ENCODE measurements at regions not wholly inside any gene's neighbourhood (a gene's known extent, or its start where the extent isn't known, plus 50 kb on each side); places are given as distances from the start of the nearest gene placed in this dataset.

GRCh38 chr7:41107938-41108448 lies 594.9 kb downstream of the INHBA start:
- no peaks in the 10 kb centered on the region for H3K4me1 ChIP-seq (ENCODE audit: control insufficient read depth in 3 of 3, insufficient read depth in 2 of 3, low read depth in 1 of 3, low read length in 2 of 3)
- no peak for FAIRE-seq
- H3K27ac ChIP-seq (ENCODE audit: low read depth in 1 of 3, low read length in 2 of 3), result no peak overlapping the region
- no peak overlapping the region for H3K4me3 ChIP-seq (ENCODE audit: low read depth in 1 of 3, low read length in 3 of 3)
- no peak for DNase-seq
- 28 to 57% (median 32%) methylated on average over 6 of the region's 6 CpGs for WGBS, 3 donors
- no peaks in the 10 kb centered on the region for H3K27me3 ChIP-seq (ENCODE audit: control insufficient read depth in 3 of 3, insufficient read depth in 3 of 3, low read length in 3 of 3)
- no peaks in the 10 kb centered on the region for H3K9me3 ChIP-seq (ENCODE audit: control insufficient read depth in 2 of 2, insufficient read depth in 1 of 2, low read depth in 1 of 2, low read length in 1 of 2)
- no peaks in the 10 kb centered on the region for H3K36me3 ChIP-seq (ENCODE audit: control insufficient read depth in 3 of 3, insufficient read depth in 2 of 3, low read depth in 1 of 3, low read length in 3 of 3)

- WGBS, 3 donors, result 65 to 83% (median 65%) methylated on average over 8 of the region's 8 CpGs
- H3K27ac ChIP-seq (ENCODE audit: low read depth in 1 of 3, low read length in 2 of 3), result no peak overlapping the region
- DNase-seq, result no peak
- H3K9me3 ChIP-seq (ENCODE audit: control insufficient read depth in 2 of 2, insufficient read depth in 1 of 2, low read depth in 1 of 2, low read length in 1 of 2), result no peaks in the 10 kb centered on the region
- H3K4me1 ChIP-seq (ENCODE audit: control insufficient read depth in 3 of 3, insufficient read depth in 2 of 3, low read depth in 1 of 3, low read length in 2 of 3), result no peaks in the 10 kb centered on the region
- no peaks in the 10 kb centered on the region for H3K36me3 ChIP-seq (ENCODE audit: control insufficient read depth in 3 of 3, insufficient read depth in 2 of 3, low read depth in 1 of 3, low read length in 3 of 3)
- H3K27me3 ChIP-seq (ENCODE audit: control insufficient read depth in 3 of 3, insufficient read depth in 3 of 3, low read length in 3 of 3), result no peaks in the 10 kb centered on the region
- no peak for FAIRE-seq
- H3K4me3 ChIP-seq (ENCODE audit: low read depth in 1 of 3, low read length in 3 of 3), result no peak overlapping the region
Measured at GRCh38 chr7:41107330-41107937, 595.5 kb downstream of the INHBA start.

DNA sequence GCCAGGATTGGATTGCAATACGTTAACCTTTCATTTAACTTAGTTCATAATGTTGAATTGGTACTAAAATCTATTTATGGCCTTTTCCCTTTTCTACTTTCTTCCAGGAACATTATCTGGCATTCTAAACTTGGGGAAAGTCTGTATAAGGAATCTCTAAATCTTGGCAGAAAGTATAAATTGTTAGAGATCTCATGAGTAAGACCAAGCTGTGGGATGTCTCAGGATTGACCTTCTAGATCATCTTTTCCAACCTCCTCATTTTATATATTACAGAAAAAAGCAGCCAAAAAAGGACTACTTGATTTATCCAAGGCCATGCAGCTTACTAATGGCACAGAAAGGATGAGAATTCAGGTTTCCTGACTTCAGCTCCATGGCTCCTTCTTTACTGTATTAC lies 598.3 kb downstream of the INHBA start:
- no peaks in the 10 kb centered on the region for H3K27me3 ChIP-seq (ENCODE audit: control insufficient read depth in 3 of 3, insufficient read depth in 3 of 3, low read length in 3 of 3)
- no peak for FAIRE-seq
- WGBS, 3 donors, result 53 to 60% (median 54%) methylated on average over 1 of the region's 1 CpG
- no peak for DNase-seq
- no peak overlapping the region for H3K27ac ChIP-seq (ENCODE audit: low read depth in 1 of 3, low read length in 2 of 3)
- no peaks in the 10 kb centered on the region for H3K9me3 ChIP-seq (ENCODE audit: control insufficient read depth in 2 of 2, insufficient read depth in 1 of 2, low read depth in 1 of 2, low read length in 1 of 2)
- no peak overlapping the region for H3K4me3 ChIP-seq (ENCODE audit: low read depth in 1 of 3, low read length in 3 of 3)
- no peaks in the 10 kb centered on the region for H3K36me3 ChIP-seq (ENCODE audit: control insufficient read depth in 3 of 3, insufficient read depth in 2 of 3, low read depth in 1 of 3, low read length in 3 of 3)
- H3K4me1 ChIP-seq (ENCODE audit: control insufficient read depth in 3 of 3, insufficient read depth in 2 of 3, low read depth in 1 of 3, low read length in 2 of 3), result no peaks in the 10 kb centered on the region

- H3K27ac ChIP-seq (ENCODE audit: low read depth in 1 of 3, low read length in 2 of 3), result no peak overlapping the region
- H3K9me3 ChIP-seq (ENCODE audit: control insufficient read depth in 2 of 2, insufficient read depth in 1 of 2, low read depth in 1 of 2, low read length in 1 of 2), result no peaks in the 10 kb centered on the region
- no peaks in the 10 kb centered on the region for H3K27me3 ChIP-seq (ENCODE audit: control insufficient read depth in 3 of 3, insufficient read depth in 3 of 3, low read length in 3 of 3)
- FAIRE-seq (no peak), DNase-seq (no peak)
- H3K4me1 ChIP-seq (ENCODE audit: control insufficient read depth in 3 of 3, insufficient read depth in 2 of 3, low read depth in 1 of 3, low read length in 2 of 3), result no peaks in the 10 kb centered on the region
- no peaks in the 10 kb centered on the region for H3K36me3 ChIP-seq (ENCODE audit: control insufficient read depth in 3 of 3, insufficient read depth in 2 of 3, low read depth in 1 of 3, low read length in 3 of 3)
- H3K4me3 ChIP-seq (ENCODE audit: low read depth in 1 of 3, low read length in 3 of 3), result no peak overlapping the region
Measured at GRCh38 chr7:41103331-41103730, 599.6 kb downstream of the INHBA start.

DNA sequence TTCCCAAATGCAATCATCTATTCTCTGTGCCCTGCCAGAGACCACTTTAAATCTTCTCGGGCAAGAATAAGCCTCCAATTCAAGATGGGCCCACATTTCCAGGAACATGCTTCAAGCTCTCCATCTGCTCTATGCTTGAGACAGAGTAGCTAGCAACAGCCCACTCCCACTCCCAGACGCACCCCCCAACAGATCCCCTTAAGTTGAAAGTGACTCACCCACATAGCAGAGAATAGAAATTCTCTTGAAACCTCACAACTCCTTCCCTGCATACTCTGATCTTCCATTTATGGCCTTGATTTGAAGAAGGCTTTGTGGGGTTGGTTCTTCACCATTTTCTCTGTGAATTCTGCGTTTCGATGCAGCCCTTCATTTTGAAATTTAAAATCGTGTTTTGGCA lies 604.0 kb downstream of the INHBA start:
- Histone ChIP-seq H3K27me3 (ENCODE audit: control insufficient read depth in 3 of 3, insufficient read depth in 3 of 3, low read length in 3 of 3) (no peaks in the 10 kb centered on the region), H3K4me3 (ENCODE audit: low read depth in 1 of 3, low read length in 3 of 3) (no peak overlapping the region), H3K27ac (ENCODE audit: low read depth in 1 of 3, low read length in 2 of 3) (no peak overlapping the region), H3K9me3 (ENCODE audit: control insufficient read depth in 2 of 2, insufficient read depth in 1 of 2, low read depth in 1 of 2, low read length in 1 of 2) (no peaks in the 10 kb centered on the region), H3K4me1 (ENCODE audit: control insufficient read depth in 3 of 3, insufficient read depth in 2 of 3, low read depth in 1 of 3, low read length in 2 of 3) (no peaks in the 10 kb centered on the region), H3K36me3 (ENCODE audit: control insufficient read depth in 3 of 3, insufficient read depth in 2 of 3, low read depth in 1 of 3, low read length in 3 of 3) (no peaks in the 10 kb centered on the region)
- WGBS, 3 donors, result 79 to 89% (median 86%) methylated on average over 5 of the region's 5 CpGs
- FAIRE-seq (no peak), DNase-seq (no peak)

DNA sequence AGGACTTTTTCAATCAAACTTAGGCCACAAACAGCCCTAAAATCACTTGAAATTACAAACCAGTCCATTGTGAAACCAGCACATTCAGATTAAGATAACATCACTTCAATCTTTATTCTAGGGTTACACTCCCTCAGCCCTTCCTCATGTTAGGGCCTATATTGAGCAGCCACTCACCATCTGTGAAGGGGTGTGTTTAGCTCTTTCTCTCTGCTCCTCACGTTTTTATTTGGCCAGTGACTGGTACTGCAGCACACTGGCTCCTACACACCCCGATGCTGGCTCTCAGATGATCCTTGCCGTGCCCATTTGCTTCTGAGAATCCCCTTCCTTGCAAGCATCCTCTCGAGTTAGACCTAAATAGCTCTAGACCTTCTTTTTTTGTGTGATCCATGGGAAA lies 604.5 kb downstream of the INHBA start:
- no peak for DNase-seq
- Histone ChIP-seq H3K27me3 (ENCODE audit: control insufficient read depth in 3 of 3, insufficient read depth in 3 of 3, low read length in 3 of 3) (no peaks in the 10 kb centered on the region), H3K27ac (ENCODE audit: low read depth in 1 of 3, low read length in 2 of 3) (no peak overlapping the region), H3K36me3 (ENCODE audit: control insufficient read depth in 3 of 3, insufficient read depth in 2 of 3, low read depth in 1 of 3, low read length in 3 of 3) (no peaks in the 10 kb centered on the region), H3K4me1 (ENCODE audit: control insufficient read depth in 3 of 3, insufficient read depth in 2 of 3, low read depth in 1 of 3, low read length in 2 of 3) (no peaks in the 10 kb centered on the region), H3K9me3 (ENCODE audit: control insufficient read depth in 2 of 2, insufficient read depth in 1 of 2, low read depth in 1 of 2, low read length in 1 of 2) (no peaks in the 10 kb centered on the region), H3K4me3 (ENCODE audit: low read depth in 1 of 3, low read length in 3 of 3) (no peak overlapping the region)
- WGBS, 3 donors, result 67 to 70% (median 70%) methylated on average over 4 of the region's 4 CpGs
- no peak for FAIRE-seq

GRCh38 chr7:41097501-41097900 lies 605.4 kb downstream of the INHBA start:
- no peak for FAIRE-seq

GRCh38 chr7:41096917-41097316 lies 606.0 kb downstream of the INHBA start:
- FAIRE-seq (no peak), DNase-seq (no peak)
- Histone ChIP-seq H3K4me1 (ENCODE audit: control insufficient read depth in 3 of 3, insufficient read depth in 2 of 3, low read depth in 1 of 3, low read length in 2 of 3) (no peaks in the 10 kb centered on the region), H3K27ac (ENCODE audit: low read depth in 1 of 3, low read length in 2 of 3) (no peak overlapping the region), H3K9me3 (ENCODE audit: control insufficient read depth in 2 of 2, insufficient read depth in 1 of 2, low read depth in 1 of 2, low read length in 1 of 2) (no peaks in the 10 kb centered on the region), H3K36me3 (ENCODE audit: control insufficient read depth in 3 of 3, insufficient read depth in 2 of 3, low read depth in 1 of 3, low read length in 3 of 3) (no peaks in the 10 kb centered on the region), H3K27me3 (ENCODE audit: control insufficient read depth in 3 of 3, insufficient read depth in 3 of 3, low read length in 3 of 3) (no peaks in the 10 kb centered on the region), H3K4me3 (ENCODE audit: low read depth in 1 of 3, low read length in 3 of 3) (no peak overlapping the region)
- WGBS, 3 donors, result 71 to 85% (median 73%) methylated on average over 4 of the region's 4 CpGs

More at GRCh38 chr7:41097501-41097900, 605.4 kb downstream of the INHBA start:
- no peak for DNase-seq
- Histone ChIP-seq H3K27ac (ENCODE audit: low read depth in 1 of 3, low read length in 2 of 3) (no peak overlapping the region), H3K4me3 (ENCODE audit: low read depth in 1 of 3, low read length in 3 of 3) (no peak overlapping the region), H3K9me3 (ENCODE audit: control insufficient read depth in 2 of 2, insufficient read depth in 1 of 2, low read depth in 1 of 2, low read length in 1 of 2) (no peaks in the 10 kb centered on the region), H3K36me3 (ENCODE audit: control insufficient read depth in 3 of 3, insufficient read depth in 2 of 3, low read depth in 1 of 3, low read length in 3 of 3) (no peaks in the 10 kb centered on the region), H3K4me1 (ENCODE audit: control insufficient read depth in 3 of 3, insufficient read depth in 2 of 3, low read depth in 1 of 3, low read length in 2 of 3) (no peaks in the 10 kb centered on the region), H3K27me3 (ENCODE audit: control insufficient read depth in 3 of 3, insufficient read depth in 3 of 3, low read length in 3 of 3) (no peaks in the 10 kb centered on the region)
- 83 to 88% (median 85%) methylated on average over 6 of the region's 6 CpGs for WGBS, 3 donors

GRCh38 chr7:41093141-41093540 lies 609.7 kb downstream of the INHBA start:
- H3K9me3 ChIP-seq (ENCODE audit: control insufficient read depth in 2 of 2, insufficient read depth in 1 of 2, low read depth in 1 of 2, low read length in 1 of 2), result no peaks in the 10 kb centered on the region
- no peaks in the 10 kb centered on the region for H3K4me1 ChIP-seq (ENCODE audit: control insufficient read depth in 3 of 3, insufficient read depth in 2 of 3, low read depth in 1 of 3, low read length in 2 of 3)
- no peak overlapping the region for H3K4me3 ChIP-seq (ENCODE audit: low read depth in 1 of 3, low read length in 3 of 3)
- FAIRE-seq (no peak), DNase-seq (no peak)
- H3K27me3 ChIP-seq (ENCODE audit: control insufficient read depth in 3 of 3, insufficient read depth in 3 of 3, low read length in 3 of 3), result no peaks in the 10 kb centered on the region
- WGBS, 3 donors, result 82 to 84% (median 83%) methylated on average over 3 of the region's 3 CpGs
- H3K27ac ChIP-seq (ENCODE audit: low read depth in 1 of 3, low read length in 2 of 3), result no peak overlapping the region
- H3K36me3 ChIP-seq (ENCODE audit: control insufficient read depth in 3 of 3, insufficient read depth in 2 of 3, low read depth in 1 of 3, low read length in 3 of 3), result no peaks in the 10 kb centered on the region
